Hippocampal formation (tissue), 2 donors: ENCODE measurements at regions not wholly inside any gene's neighbourhood (a gene's known extent, or its start where the extent isn't known, plus 50 kb on each side); places are given as distances from the start of the nearest gene placed in this dataset.

Source experiments
- DNase-seq, 2 donors: peaks; one replicate each; lab custom pipeline; 2025; lab: John Stamatoyannopoulos, UW

GRCh38 chr20:48079028-48079427 lies 293.7 kb upstream of the SULF2 start:
- no peak for DNase-seq

GRCh38 chr20:48076747-48077146 lies 291.5 kb upstream of the SULF2 start:
- no peak for DNase-seq

- DNase-seq = no peak
Measured at GRCh38 chr20:48076247-48076646, 291.0 kb upstream of the SULF2 start.

DNA sequence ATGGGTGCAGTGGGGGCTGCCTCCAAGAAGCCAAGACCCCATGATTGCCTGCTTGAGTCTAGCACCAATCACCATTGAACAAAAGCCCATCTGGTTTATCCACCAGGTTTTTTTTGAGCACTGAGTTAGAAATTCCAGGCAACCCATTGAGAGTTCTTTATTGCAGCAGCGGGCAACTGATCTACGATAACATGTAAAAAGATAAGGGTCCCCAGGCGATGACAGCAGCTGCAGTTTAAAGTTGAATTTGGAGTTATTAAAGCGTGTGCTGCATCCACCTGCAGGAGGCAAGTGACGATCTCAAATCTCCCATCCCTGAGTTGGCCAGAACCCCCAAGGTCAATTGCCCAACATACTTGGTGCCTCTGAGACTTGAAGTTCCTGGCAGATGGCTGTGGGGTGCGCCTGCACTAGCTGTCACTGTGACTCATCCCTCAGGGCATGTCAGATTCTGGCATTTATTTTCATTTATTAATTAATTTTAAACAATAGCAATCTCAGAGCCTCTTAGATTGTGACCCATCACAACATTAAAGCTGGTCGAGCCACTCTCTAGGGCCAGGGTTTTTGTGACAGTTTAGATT lies 290.4 kb upstream of the SULF2 start:
- no peak for DNase-seq

DNA sequence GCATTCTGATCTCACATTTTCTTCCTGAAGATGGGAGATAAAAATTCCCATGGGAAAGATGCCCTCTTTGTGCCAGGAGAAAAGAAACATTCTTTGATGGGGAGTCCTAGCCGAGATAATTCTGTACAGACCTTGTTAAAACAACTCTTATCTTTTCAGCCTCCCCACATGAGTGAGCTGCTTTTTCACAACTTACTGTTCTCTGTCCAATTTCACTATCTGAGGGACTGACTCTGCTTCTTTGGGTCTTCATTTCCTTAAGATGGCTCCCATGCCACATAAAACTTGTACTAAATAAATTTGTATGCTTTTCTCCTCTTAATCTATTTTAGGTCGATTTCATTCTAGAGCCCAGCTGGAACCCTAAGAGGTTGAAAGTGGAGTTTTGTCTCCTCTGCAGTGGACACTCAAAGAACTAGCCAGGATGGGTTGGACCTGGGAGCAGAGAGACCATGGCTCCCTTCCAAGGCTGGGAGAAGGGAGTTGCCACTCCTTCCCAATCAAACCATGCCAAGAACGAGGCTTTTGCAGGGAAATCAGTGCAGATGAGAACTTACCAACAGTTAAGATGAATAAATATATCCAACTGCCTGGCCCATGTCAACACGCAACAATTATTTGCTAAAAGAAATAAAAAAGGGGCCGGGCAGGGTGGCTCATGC lies 285.8 kb upstream of the SULF2 start:
- peak in 1 of 2 donors; percentile 0 for DNase-seq

DNA sequence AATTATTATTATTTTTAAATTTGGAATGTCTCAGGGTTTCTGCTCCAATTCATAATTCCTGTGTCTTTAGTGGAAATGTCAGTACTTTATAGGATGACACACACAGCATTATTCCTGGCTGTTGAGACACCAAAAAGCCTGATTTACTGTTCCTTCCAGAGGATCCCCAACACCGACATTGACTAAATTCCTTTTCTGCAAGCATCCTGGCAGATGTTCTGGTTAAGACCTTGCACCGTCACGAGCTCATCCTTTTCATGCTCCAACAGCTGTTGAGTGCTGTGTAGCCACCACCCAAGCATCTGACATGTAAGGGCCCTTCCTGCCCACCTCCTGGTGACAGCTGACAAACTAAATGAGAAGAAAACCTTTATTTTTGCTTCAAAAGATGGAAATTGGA lies 284.3 kb upstream of the SULF2 start:
- DNase-seq = no peak

- DNase-seq = no peak
Measured at GRCh38 chr20:48066851-48067250, 281.6 kb upstream of the SULF2 start.

- no peak for DNase-seq
Measured at GRCh38 chr20:48066246-48066645, 281.0 kb upstream of the SULF2 start.

DNA sequence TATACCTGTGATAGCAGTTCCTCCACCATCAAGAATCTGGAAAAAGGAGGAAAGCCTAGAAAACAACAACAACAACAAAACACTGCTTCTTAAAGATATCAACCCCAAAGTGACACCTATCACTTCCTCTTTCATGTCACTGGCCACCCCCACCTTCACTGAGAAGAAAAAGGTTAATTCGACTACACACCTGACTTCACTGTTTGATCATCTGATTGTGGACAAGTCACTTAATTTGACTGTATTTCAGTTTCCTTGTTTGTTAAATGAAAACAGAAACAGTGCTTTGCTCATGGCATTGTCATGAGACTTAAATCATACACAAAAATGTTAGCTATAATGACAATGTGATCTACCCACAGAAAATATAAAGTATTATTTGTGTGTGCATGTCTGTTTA lies 280.6 kb upstream of the SULF2 start:
- no peak for DNase-seq

DNA sequence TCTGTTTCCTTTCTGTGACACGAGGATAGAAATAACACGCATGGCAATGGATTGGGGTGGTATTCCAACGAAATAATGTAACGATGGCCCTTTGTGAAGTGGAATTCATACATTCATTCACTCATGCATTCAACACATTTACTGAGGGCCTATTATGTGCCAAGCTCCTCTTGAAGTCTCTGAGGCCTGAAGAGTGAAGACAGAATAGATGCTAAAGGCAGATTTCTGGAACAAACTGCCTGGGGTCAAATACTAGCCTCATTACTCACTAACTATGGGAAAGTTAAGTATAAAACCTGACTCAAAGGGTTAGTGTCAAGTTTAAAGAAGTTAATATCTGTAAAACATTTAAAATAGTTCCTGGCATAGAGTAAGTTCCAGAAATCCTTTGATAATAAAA lies 279.6 kb upstream of the SULF2 start:
- DNase-seq = no peak

DNA sequence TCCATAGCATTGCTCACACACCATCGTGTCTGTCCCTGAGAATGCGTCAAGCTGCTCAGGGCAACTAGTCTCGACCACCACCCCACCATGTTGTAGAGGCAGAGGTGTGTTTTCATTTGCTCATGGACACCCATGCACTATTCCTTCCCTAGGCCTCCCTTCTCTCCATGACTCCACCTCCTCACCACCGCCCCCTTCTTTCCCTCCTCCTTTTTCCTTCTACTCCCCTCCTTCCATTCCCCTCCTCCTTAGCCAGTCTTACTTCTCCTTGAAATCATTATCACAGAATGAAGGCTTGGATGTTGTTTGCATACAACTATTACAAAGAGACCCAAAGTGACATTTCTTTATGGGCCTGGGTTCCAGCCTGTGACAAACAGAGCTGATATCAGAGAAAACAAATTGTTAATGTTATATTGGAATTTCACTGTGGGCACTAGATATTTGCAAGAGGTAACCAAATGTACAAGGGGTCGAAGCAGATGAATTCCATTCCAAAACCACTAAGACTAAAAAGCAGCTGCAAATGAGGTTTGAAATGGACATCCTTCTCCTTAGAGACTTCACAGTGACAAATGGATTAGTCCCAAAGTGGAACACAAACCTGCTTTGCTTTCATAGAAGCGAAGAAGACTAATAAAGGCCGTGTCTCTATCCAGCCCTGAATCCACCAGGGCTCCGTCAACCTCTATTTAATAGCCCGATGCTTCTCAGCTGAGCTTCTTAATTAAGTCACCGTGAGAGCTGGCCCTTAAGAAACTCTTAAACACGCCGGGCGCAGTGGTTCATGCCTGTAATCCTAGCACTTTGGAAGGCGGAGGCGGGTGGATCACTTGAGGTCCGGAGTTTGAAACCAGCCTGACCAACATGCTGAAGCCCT lies 275.8 kb upstream of the SULF2 start:
- no peak for DNase-seq

DNA sequence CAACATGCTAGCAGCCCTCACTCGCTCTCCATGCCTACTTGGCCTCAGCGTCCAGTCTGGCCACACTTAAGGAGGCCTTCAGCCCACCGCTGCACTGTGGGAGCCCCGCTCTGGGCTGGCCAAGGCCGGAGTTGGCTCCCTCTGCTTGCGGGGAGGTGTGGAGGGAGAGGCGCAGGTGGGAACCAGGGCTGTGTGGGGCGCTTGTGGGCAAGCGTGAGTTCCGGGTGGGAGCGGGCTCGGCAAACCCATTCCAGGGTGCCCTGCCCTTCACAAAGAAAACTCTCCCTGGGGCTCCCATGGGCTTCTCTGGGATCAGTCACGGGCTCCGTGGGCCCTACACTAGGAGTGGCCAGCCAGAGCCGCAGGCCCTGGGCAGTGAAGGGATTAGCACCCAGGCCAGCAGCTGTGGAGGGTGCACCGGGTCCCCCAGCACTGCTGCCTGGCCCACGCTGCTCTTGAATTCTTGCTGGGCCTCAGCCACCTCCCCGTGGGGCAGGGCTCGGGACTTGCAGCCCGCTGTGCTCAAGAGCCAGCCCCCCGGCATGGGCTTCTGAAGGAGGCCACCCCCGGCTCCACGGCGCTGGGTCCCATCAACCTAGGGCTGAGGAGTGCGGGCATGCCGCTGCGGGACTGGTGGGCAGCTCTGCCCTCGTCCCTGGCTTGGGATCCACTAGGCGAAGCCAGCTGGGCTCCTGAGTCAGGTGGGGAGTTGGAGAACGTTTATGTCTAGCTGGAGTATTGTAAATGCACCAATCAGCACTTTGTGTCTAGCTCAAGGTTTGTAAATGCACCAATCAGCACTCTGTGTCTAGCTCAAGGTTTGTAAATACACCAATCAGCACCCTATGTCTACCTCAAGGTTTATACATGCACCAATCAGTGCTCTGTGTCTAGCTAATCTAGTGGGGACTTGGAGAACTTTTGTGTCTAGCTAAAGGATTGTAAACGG lies 273.6 kb upstream of the SULF2 start:
- no peak for DNase-seq

DNA sequence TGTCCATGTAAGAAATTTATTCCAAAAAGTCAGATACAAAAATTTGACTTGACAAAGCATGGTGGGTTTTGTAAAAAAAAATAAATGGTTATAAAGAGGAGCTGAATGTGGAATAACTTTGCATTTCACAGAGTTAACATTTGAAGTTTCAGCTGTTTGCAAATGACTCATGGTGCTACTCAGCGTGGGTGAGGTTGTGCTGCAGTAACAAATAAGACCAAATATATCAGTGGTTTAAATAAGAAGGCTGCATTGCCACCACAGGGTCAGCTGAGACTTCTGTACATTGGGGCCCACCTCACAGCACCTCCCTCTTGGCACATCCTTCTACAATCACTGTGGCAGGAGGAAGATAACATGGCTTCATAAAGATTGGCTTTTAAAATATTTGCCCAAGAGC lies 272.5 kb upstream of the SULF2 start:
- no peak for DNase-seq

DNA sequence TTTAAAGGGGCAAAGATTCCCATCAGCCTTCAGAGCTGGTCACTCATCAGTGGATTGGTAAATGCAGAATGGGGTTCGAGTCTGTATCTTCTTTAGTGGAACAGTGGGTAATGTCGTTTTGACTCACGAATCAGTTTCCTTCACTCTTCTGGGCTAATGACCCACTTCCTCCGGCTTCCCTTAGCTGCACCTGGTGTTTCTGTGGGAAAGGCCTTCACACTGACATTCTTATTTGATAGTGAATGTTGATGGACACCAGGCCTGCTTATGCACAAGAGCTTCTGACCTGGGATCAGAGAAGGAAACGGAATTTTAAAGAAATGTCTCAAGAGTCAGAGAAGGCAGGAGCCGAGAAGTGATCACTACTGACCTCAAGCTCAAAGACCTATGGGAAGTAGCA lies 272.0 kb upstream of the SULF2 start:
- DNase-seq = no peak

DNA sequence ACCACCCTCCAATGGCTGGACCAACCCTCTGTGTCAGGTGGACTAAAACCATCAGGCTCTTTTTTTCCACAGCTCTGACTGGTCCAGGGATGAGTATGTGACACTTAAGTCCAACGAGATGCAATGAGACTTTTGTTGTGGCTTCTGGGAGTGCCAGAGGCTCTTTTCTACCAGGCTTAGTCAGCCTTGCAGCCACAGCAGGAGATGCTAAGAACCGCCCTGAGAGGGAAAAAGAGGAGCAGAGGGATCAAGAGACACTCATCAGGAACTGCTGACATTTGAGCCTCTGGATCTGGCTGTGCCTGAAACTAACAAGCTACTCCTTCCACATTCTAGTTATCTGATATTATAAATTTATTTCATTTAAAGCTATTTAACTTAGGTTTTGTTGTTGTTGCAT lies 270.9 kb upstream of the SULF2 start:
- no peak for DNase-seq

GRCh38 chr20:48054051-48054450 lies 268.8 kb upstream of the SULF2 start:
- no peak for DNase-seq

DNA sequence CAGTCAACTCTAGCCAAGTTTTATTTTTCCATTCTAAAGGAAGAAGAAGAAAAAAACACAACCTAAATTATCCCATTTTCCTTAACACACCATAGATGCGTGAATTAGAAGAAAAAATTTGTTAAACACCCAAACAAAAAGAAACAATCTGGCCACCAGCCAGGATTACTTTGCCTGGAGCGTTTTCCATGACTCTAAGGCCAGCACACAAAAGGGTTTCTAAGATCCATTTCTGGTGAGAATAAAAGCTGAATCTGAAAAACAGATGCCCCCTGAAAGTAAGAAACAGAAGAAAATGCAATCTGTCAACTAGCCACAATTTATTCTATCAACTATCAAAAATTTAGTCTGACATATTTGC lies 267.2 kb upstream of the SULF2 start:
- no peak for DNase-seq

GRCh38 chr20:48051794-48052474 lies 266.7 kb upstream of the SULF2 start:
- DNase-seq = no peak

- no peak for DNase-seq
Measured at GRCh38 chr20:48049641-48050040, 264.4 kb upstream of the SULF2 start.

- DNase-seq = no peak
Measured at GRCh38 chr20:48049171-48049570, 263.9 kb upstream of the SULF2 start.

DNA sequence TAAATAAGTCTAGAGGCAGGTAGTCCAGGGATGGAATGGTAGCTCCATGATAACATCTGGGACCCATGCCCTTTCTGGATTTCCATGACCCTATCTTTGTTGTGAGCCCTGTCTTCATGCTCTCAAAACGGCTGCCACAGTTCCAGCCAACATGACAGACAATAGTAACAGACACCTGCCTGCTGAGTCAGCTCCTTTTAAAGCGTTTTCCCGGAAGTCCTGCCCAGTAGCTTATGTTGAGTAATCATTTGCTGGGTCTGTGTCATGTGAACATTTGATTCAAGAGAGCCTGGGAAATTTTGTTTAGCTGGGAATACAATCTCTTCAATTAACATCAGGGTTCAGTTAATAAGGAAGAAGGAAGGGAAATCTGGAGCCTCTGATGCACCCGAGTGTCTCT lies 262.2 kb upstream of the SULF2 start:
- no peak for DNase-seq

DNA sequence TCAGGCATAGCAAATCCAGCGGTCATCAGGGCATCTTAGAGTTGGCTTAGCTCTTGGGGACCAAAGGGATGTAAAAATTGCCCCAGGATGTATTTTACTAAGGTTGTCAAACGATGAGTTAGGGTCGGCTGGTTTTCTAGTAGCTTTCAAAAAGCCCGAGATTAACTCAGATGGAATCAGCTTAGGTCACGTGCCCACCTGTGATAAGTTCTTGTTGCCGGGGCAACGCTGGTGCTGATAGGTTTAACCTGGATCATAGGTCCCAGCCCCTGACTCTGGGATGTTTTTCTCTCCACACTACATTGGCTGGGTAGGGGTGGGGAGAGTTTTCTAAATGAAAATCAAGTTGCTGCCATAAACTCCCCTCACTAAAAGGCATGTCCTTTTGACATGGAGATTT lies 257.3 kb upstream of the SULF2 start:
- no peak for DNase-seq
